Sigmoid colon (tissue), 6 donors: ENCODE measurements at regions not wholly inside any gene's neighbourhood (a gene's known extent, or its start where the extent isn't known, plus 50 kb on each side); places are given as distances from the start of the nearest gene placed in this dataset.

Experiments
- DNase-seq: peaks from one replicate; pipeline ENCODE4 v3.0.0-alpha.2; 2019
- H3K27ac ChIP-seq, 4 donors: fragments of 200-600 bp; sonication (generic); one replicate each; pipeline ENCODE4 v1.5.1; 2016 to 2019; ENCODE audit warnings: mild to moderate bottlenecking in 1 of 4
- H3K27me3 ChIP-seq, 3 donors: fragments of 200-600 bp; sonication (generic); one replicate each; pipeline ENCODE4 v1.5.1; 2019; ENCODE audit warnings: mild to moderate bottlenecking in 1 of 3
- H3K36me3 ChIP-seq, 4 donors: fragments of 200-600 bp; sonication (generic); one replicate each; pipeline ENCODE4 v1.5.1; 2016 to 2019
- H3K4me1 ChIP-seq, 4 donors: fragments of 200-600 bp; sonication (generic); one replicate each; pipeline ENCODE4 v1.5.1; 2017 to 2019
- H3K4me3 ChIP-seq, 4 donors: fragments of 200-600 bp; sonication (generic); one replicate each; pipeline ENCODE4 v1.5.1; 2017 to 2019; ENCODE audit warnings: mild to moderate bottlenecking in 2 of 4, moderate library complexity in 1 of 4
- H3K9me3 ChIP-seq, 4 donors: fragments of 200-600 bp in 3 of 4; sonication (generic) in 3 of 4; one replicate each; pipeline versions ENCODE4 v1.5.1 to v1.6.1; 2013 to 2019
- CTCF ChIP-seq, 4 experiments: fragments of 450-650 bp in 3 of 4; fragments of 200-600 bp in 1 of 4; IDR thresholded peaks; one replicate each; pipeline ENCODE4 v1.5.1; 2016 to 2019; ENCODE audit warnings: antibody characterized with exemption in 4 of 4, mild to moderate bottlenecking in 3 of 4, moderate library complexity in 2 of 4
- EP300 ChIP-seq, 4 donors: sonication (generic); formaldehyde crosslinking; IDR thresholded peaks; one replicate each; pipeline ENCODE4 v1.6.1; 2017; ENCODE audit warnings: antibody characterized with exemption in 4 of 4
- POLR2A ChIP-seq, 2 donors: fragments of 450-650 bp; IDR thresholded peaks; one replicate each; pipeline ENCODE4 v1.6.1; 2016; ENCODE audit warnings: antibody characterized with exemption in 2 of 2, mild to moderate bottlenecking in 2 of 2, moderate library complexity in 2 of 2
- POLR2AphosphoS5 ChIP-seq, 4 donors: sonication (generic); formaldehyde crosslinking; IDR thresholded peaks; one replicate each; pipeline ENCODE4 v1.6.1; 2017; ENCODE audit warnings: antibody characterized with exemption in 4 of 4
- WGBS, 2 donors: extraction: QIAGEN DNeasy Blood & Tissue Kit; methylation state at CpG; one replicate each; pipeline ENCODE4 v1.1.7; 2013; 5-methylcytosine and 5-hydroxymethylcytosine counted together
- intact Hi-C: fragments of 100-400 bp; cut with DNase I; formaldehyde crosslinking; loops from one replicate; pipeline ENCODE4 v1.15.1; 2023
- donor health status: healthy with polysubstance abuse.
- donor health status: healthy.

DNA sequence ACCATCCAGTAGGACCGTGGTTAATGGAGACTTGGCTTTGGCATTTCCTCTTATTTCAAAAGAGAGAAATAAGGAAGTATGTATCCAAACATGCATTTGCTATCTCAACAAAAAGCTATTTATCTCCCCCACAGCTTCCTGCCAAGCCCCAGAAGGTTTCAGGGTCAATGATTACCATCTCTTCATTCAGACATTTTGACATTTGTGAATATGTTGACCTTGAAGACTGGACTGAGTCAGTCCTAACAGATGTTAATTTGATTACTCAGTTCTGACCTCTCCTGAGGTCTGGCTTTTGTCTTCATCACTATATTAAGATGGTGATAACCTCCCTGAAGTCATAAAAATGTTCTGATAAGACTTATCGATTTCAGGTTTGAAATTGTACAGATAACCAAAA is 479.4 kb downstream of the AGTPBP1 start:
- 3 to 10% methylated on average over 2 of the region's 2 CpGs for WGBS, 2 donors
- Histone ChIP-seq H3K36me3 (no peaks in the 10 kb centered on the region), H3K9me3 (peaks cover 0 to 3% (median 0%) of the 10 kb centered on the region in 4 donors), H3K27me3 (no peaks in the 10 kb centered on the region), H3K4me1 (no peaks in the 10 kb centered on the region), H3K27ac (no peak overlapping the region), H3K4me3 (no peak overlapping the region)
- no peak for TF ChIP-seq CTCF (IDR thresholded peaks at IDR 0.05)
- TF ChIP-seq EP300 (IDR thresholded peaks at IDR 0.05), result no peak
- no peak for TF ChIP-seq POLR2AphosphoS5 (IDR thresholded peaks at IDR 0.05)
- no peak for TF ChIP-seq POLR2A (IDR thresholded peaks at IDR 0.05)
- intact Hi-C loops, result no loop called here
- no peak for DNase-seq

- Histone ChIP-seq H3K27ac (no peak overlapping the region), H3K4me3 (no peak overlapping the region), H3K4me1 (no peaks in the 10 kb centered on the region), H3K36me3 (no peaks in the 10 kb centered on the region), H3K27me3 (no peaks in the 10 kb centered on the region), H3K9me3 (peaks cover 0 to 3% (median 0%) of the 10 kb centered on the region in 4 donors)
- intact Hi-C loops, result no loop called here
- no peak for TF ChIP-seq EP300 (IDR thresholded peaks at IDR 0.05)
- no peak for TF ChIP-seq POLR2AphosphoS5 (IDR thresholded peaks at IDR 0.05)
- no peak for TF ChIP-seq POLR2A (IDR thresholded peaks at IDR 0.05)
- TF ChIP-seq CTCF (IDR thresholded peaks at IDR 0.05), result no peak
- WGBS, 2 donors, result 83 to 88% methylated on average over 2 of the region's 2 CpGs
- DNase-seq, result no peak
These were observed 481.4 kb downstream of the AGTPBP1 start for GRCh38 chr9:85260275-85260845.

GRCh38 chr9:85258823-85259370 is 482.9 kb downstream of the AGTPBP1 start:
- Histone ChIP-seq H3K27me3 (no peaks in the 10 kb centered on the region), H3K27ac (no peak overlapping the region), H3K4me3 (no peak overlapping the region), H3K4me1 (no peaks in the 10 kb centered on the region), H3K36me3 (no peaks in the 10 kb centered on the region), H3K9me3 (no peaks in the 10 kb centered on the region)
- WGBS, 2 donors, result 35 to 45% methylated on average over 10 of the region's 10 CpGs
- peak in 1 of 4 experiments; percentile 29 for TF ChIP-seq CTCF (IDR thresholded peaks at IDR 0.05)
- TF ChIP-seq EP300 (IDR thresholded peaks at IDR 0.05), result no peak
- TF ChIP-seq POLR2AphosphoS5 (IDR thresholded peaks at IDR 0.05), result no peak
- no peak for TF ChIP-seq POLR2A (IDR thresholded peaks at IDR 0.05)
- intact Hi-C loops, result no loop called here
- DNase-seq, result no peak

DNA sequence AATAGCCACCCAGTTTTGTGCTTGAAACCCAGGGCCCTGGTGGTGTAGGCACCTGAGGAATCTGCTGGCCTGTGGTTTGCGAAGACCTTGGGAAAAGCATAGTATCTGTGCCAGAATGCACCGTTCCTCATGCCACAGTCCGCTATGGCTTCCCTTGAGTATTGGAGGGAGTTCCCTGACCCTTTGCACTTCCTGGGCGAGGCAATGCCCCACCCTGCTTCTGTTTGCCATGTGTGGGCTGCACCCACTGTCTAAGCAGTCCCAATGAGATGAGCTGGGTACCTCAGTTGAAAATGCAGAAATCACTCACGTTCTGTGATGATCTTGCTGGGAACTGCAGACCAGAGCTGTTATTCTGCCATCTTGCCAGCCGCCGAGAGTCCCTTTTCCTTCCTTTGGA is 483.5 kb downstream of the AGTPBP1 start:
- no peak overlapping the region for H3K4me3 ChIP-seq
- no peaks in the 10 kb centered on the region for H3K36me3 ChIP-seq
- 44 to 73% methylated on average over 7 of the region's 7 CpGs for WGBS, 2 donors
- no peaks in the 10 kb centered on the region for H3K4me1 ChIP-seq
- intact Hi-C loops, result no loop called here
- TF ChIP-seq POLR2A (IDR thresholded peaks at IDR 0.05) (no peak), POLR2AphosphoS5 (IDR thresholded peaks at IDR 0.05) (no peak), EP300 (IDR thresholded peaks at IDR 0.05) (no peak), CTCF (IDR thresholded peaks at IDR 0.05) (no peak)
- no peaks in the 10 kb centered on the region for H3K9me3 ChIP-seq
- H3K27me3 ChIP-seq, result no peaks in the 10 kb centered on the region
- DNase-seq, result no peak
- no peak overlapping the region for H3K27ac ChIP-seq

GRCh38 chr9:85249313-85249621 is 492.5 kb downstream of the AGTPBP1 start:
- no peak overlapping the region for H3K4me3 ChIP-seq
- WGBS, 2 donors, result 83 to 96% methylated on average over 5 of the region's 5 CpGs
- H3K27me3 ChIP-seq, result no peaks in the 10 kb centered on the region
- no peaks in the 10 kb centered on the region for H3K36me3 ChIP-seq
- no peaks in the 10 kb centered on the region for H3K9me3 ChIP-seq
- intact Hi-C loops, result no loop called here
- H3K4me1 ChIP-seq, result no peaks in the 10 kb centered on the region
- TF ChIP-seq POLR2A (IDR thresholded peaks at IDR 0.05) (no peak), POLR2AphosphoS5 (IDR thresholded peaks at IDR 0.05) (no peak), CTCF (IDR thresholded peaks at IDR 0.05) (no peak), EP300 (IDR thresholded peaks at IDR 0.05) (no peak)
- H3K27ac ChIP-seq, result no peak overlapping the region
- DNase-seq, result no peak
